GM13976 (cell line): ENCODE measurements at regions not wholly inside any gene's neighbourhood (a gene's known extent, or its start where the extent isn't known, plus 50 kb on each side); places are given as distances from the start of the nearest gene placed in this dataset.
"Not testable (repeated sequence)": the region's sequence is repeated elsewhere in the genome, so short reads cannot be mapped to it uniquely, and the experiment has no call there.

ENCODE experiments used
- DNase-seq: peaks from one replicate; pipeline ENCODE4 v3.0.0; 2012; ENCODE audit warnings: low spot score
- in situ Hi-C: fragments of 300-500 bp; cut with MboI; formaldehyde crosslinking; loops from one replicate; pipeline ENCODE4 v1.12.0; 2022; ENCODE audit warnings: low sequenced_read_pairs, mixed read lengths, inconsistent platforms; ENCODE audit not compliant: unreplicated experiment
- TF ChIP-seq, protein P1 (sequence below): IDR thresholded peaks from 2 replicates; pipeline ENCODE4 v1.5.1; 2012; ENCODE audit warnings: borderline replicate concordance, mild to moderate bottlenecking; ENCODE audit not compliant: insufficient read depth; ENCODE audit errors: extremely low read depth, missing control alignments, control extremely low read depth

DNA sequence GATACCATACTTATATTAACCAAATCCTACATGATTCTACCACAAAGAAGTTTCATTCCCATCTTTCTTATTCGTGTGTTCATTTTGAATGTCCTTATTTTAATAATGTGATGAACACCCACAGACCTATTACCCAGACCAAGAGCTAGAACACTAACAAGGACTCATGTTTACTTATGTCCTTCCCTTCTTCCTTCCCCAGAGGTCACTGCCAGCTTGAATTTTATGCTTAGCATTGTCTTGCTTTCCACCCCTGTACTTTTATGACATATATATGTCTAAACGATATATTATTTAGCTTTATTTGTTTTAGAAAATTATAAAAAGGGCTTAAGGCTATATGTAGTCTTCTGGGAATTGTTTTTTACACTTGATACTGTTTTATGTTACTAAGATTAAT, 238.6 kb downstream of the LRIG3 start:
- DNase-seq, result no peak
- TF ChIP-seq, protein P1, sequence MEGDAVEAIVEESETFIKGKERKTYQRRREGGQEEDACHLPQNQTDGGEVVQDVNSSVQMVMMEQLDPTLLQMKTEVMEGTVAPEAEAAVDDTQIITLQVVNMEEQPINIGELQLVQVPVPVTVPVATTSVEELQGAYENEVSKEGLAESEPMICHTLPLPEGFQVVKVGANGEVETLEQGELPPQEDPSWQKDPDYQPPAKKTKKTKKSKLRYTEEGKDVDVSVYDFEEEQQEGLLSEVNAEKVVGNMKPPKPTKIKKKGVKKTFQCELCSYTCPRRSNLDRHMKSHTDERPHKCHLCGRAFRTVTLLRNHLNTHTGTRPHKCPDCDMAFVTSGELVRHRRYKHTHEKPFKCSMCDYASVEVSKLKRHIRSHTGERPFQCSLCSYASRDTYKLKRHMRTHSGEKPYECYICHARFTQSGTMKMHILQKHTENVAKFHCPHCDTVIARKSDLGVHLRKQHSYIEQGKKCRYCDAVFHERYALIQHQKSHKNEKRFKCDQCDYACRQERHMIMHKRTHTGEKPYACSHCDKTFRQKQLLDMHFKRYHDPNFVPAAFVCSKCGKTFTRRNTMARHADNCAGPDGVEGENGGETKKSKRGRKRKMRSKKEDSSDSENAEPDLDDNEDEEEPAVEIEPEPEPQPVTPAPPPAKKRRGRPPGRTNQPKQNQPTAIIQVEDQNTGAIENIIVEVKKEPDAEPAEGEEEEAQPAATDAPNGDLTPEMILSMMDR, result no peak
- in situ Hi-C loops, result no loop called here

DNA sequence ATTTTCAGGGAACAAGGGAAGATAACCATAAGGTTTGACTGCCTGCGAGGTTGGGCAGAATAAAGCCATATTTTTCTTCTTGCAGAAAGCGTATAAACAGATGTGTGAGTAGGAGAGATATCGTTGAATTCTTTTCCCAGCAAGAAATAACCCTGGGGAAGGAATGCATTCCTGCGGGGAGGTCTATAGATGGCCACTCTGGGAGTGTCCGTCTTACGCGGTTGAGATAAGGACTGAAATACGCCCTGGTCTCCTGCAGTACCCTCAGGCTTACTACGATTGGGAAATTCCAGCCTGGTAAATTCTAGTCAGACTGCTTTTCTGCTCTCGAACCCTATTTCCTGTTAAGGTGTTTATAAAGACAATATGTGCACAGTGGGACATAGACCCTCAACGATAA, 225.0 kb downstream of the LRIG3 start:
- no peak for DNase-seq
- in situ Hi-C loops, result no loop called here
- TF ChIP-seq, protein P1, result no peak

DNA sequence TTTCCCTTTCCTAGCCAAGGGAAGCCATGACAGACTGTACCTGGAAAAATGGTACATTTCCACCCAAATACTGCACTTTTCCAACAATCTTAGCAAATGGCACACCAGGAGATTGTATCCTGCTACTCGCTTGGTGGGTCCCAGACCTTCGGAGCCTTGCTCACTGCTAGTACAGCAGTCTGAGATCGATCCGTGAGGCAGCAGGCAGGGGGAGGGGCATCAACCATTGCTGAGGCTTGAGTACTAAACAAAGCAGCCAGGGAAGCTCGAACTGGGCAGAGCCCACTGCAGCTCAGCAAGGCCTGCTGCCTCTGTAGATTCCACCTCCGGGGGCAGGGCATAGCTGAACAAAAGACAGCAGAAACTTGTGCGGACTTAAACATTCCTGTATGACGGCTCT, 218.8 kb downstream of the LRIG3 start:
- in situ Hi-C loops, result no loop called here
- no peak for DNase-seq
- TF ChIP-seq, protein P1, result no peak

DNA sequence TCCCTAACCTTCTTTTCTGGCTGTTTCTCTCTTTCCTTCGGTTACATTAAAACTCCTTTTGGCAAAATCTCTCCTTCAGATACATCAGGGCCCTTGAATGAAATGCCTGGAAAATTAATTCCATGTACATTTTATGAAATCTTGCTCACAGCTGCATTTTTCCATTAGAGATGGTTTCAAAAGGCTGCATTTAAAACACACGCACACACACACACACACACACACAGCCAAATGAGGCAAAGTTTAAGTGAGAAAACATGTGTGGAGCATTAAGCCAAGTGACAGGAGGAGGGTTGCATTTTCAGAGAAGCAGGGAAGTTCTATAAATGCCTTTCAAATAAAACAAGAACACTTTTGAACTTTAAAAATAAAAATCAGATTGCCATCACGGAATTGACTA, 216.4 kb downstream of the LRIG3 start:
- in situ Hi-C loops, result no loop called here
- DNase-seq, result no peak
- TF ChIP-seq, protein P1, result no peak

DNA sequence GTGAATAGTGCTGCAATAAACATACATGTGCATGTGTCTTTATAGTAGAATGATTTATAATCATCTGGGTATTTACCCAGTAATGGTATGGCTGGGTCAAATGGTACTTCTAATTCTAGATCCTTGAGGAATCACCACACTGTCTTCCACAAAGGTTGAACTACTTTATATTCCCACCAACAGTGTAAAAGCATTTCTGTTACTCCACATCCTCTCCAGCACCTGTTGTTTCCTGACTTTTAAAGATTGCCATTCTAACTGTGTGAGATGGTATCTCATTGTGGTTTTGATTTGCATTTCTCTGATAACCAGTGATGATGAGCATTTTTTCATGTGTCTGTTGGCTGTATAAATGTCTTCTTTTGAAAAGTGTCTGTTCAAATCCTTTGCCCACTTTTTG, 215.5 kb downstream of the LRIG3 start:
- DNase-seq, in situ Hi-C loops: not testable (repeated sequence)

DNA sequence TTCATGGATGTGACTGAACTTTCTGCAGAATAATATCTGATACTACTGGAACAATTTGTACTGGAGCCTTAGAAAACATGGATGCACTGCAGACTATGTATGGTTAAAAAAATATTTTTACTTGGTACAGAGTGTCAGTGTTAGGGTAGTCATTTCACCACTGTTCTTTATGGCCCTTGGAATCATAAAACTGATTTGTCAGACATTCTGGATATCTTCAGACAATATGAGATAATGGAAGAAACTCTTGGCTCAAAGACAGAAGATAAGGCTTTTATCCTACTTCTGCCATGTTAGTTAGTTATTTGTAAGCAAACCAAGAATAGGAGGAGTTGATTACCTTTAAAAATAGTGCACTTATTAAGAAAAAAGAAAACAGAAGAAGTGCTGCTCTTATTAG, 209.4 kb downstream of the LRIG3 start:
- TF ChIP-seq, protein P1, result no peak
- DNase-seq, result no peak
- in situ Hi-C loops, result no loop called here

DNA sequence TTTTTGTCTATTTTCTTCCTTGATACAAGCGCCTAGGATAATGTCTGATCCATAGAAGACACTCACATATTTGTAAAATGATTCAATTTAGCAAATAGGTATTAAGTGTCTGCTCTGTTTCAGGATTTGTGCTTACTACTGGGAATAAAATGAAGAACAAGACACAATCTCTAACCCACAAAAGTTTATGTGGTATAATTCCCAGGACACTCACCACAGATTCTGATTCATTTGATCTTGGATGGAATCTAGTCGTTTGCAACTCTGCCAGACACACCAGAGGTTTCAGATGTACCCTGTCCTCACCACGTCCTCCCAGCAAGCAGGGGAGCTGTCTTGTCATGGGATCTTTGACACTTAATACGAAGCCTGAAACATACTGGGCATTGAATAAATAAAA, 208.3 kb downstream of the LRIG3 start:
- in situ Hi-C loops, result no loop called here
- DNase-seq, result no peak
- TF ChIP-seq, protein P1, result no peak

DNA sequence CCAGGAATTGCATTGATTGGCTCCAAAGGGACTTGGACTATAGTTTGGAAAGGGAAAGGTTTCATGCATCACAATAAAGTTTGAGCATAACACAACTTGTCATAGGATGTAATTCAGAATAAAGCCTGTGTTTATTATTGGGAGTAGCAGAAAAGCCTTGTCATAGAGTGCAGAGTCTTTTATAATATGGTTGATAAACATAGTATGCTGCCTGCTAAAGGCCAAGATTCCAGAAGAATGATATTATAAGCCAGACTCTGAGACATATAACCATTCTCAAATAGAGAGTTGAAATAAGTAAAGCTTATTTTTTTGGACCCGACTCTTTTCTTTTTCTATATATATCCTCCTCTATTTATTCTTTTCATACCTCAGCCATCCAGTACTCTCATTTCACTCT, 207.3 kb downstream of the LRIG3 start:
- in situ Hi-C loops, result no loop called here
- TF ChIP-seq, protein P1, result no peak
- DNase-seq, result no peak
